HCT116 (cell line): ENCODE measurements at regions not wholly inside any gene's neighbourhood (a gene's known extent, or its start where the extent isn't known, plus 50 kb on each side); places are given as distances from the start of the nearest gene placed in this dataset.

Experiments used
- ATAC-seq: fragments of 200-7000 bp; cut with Tn5 transposase; 2 replicates; pipeline ENCODE4 v1.9.1; 2020; ENCODE audit warnings: mild to moderate bottlenecking, moderate library complexity
- BruUV-seq: library from RNA; stranded (reverse); fragments of 400-500 nt; replicated peaks from 2 replicates; lab custom pipeline; 2021; lab: Mats Ljungman, UMichigan
- CTCF ChIA-PET: fragments of 300-600 bp; sonication (Branson Sonifier 250); formaldehyde crosslinking; loops from one replicate; lab custom pipeline; 2021; ENCODE audit warnings: antibody characterized with exemption; lab: Charles Lee
- POLR2A ChIA-PET: fragments of 300-600, 350-600 bp; sonication (Branson Sonifier 250); formaldehyde crosslinking; loops from one replicate; lab custom pipeline; 2021; ENCODE audit warnings: antibody characterized with exemption; lab: Charles Lee
- RAD21 ChIA-PET, 2 experiments: fragments of 300-600 bp; sonication (Branson Sonifier 250); formaldehyde crosslinking; loops; one replicate each; lab custom pipeline; 2023; ENCODE audit warnings: low total read pairs in 2 of 2; ENCODE audit not compliant: uncharacterized antibody in 2 of 2, unreplicated experiment in 2 of 2, low non-redundant PET in 1 of 2; lab: Charles Lee
- DNase-seq: peaks from one replicate; pipeline ENCODE4 v3.0.0-alpha.2; 2010; ENCODE audit warnings: low read depth, low spot score
- H2AFZ ChIP-seq: fragments of 200-600 bp; shearing (Covaris generic), sonication (generic); 2 replicates; pipeline ENCODE4 v1.6.1; 2017; ENCODE audit warnings: low read depth, mixed run types, mixed read lengths, antibody characterized with exemption, low read length; ENCODE audit not compliant: poor library complexity, severe bottlenecking
- H3K27ac ChIP-seq: 2 replicates; pipeline ENCODE4 v1.5.1; 2012; ENCODE audit warnings: low read depth, low read length
- H3K27me3 ChIP-seq: fragments of 200-600 bp; sonication (generic); 2 replicates; pipeline ENCODE4 v1.6.1; 2016; ENCODE audit warnings: mixed run types, low read length, mixed read lengths; ENCODE audit not compliant: insufficient read depth
- H3K36me3 ChIP-seq, 2 experiments: fragments of 200-500 bp in 1 of 2; fragments of 200-600 bp in 1 of 2; sonication (Bioruptor generic) in 1 of 2; sonication (generic) in 1 of 2; 2 replicates each; pipeline versions ENCODE4 v1.5.1 to v1.6.1; 2014 to 2016; ENCODE audit warnings: low read length in 2 of 2, inconsistent platforms in 1 of 2, mixed read lengths in 1 of 2, mixed run types in 1 of 2; ENCODE audit not compliant: insufficient read depth in 2 of 2, control insufficient read depth in 1 of 2
- H3K4me1 ChIP-seq, 2 experiments: fragments of 200-600 bp in 1 of 2; sonication (generic) in 1 of 2; 2 replicates each; pipeline versions ENCODE4 v1.5.1 to v1.6.1; 2012 to 2017; ENCODE audit warnings: low read length in 2 of 2, inconsistent platforms in 1 of 2, mild to moderate bottlenecking in 1 of 2, mixed read lengths in 1 of 2, mixed run types in 1 of 2, moderate library complexity in 1 of 2; ENCODE audit not compliant: insufficient read depth in 2 of 2, control insufficient read depth in 1 of 2
- H3K4me2 ChIP-seq: fragments of 200-600 bp; sonication (generic); 2 replicates; pipeline ENCODE4 v1.6.1; 2017; ENCODE audit warnings: mixed run types, low read length, mixed read lengths
- H3K4me3 ChIP-seq, 2 experiments: fragments of 200-600 bp in 1 of 2; sonication (generic) in 1 of 2; replicated peaks in 1 of 2; 2 replicates each; pipeline ENCODE4 v1.5.1; 2011 to 2016; ENCODE audit warnings: low read length in 2 of 2, control low read depth in 1 of 2, low read depth in 1 of 2, mild to moderate bottlenecking in 1 of 2, mixed read lengths in 1 of 2, mixed run types in 1 of 2
- H3K79me2 ChIP-seq: fragments of 200-600 bp; sonication (generic); 2 replicates; pipeline ENCODE4 v1.6.1; 2017; ENCODE audit warnings: mild to moderate bottlenecking, mixed run types, low read length, moderate library complexity, mixed read lengths; ENCODE audit not compliant: insufficient read depth
- H3K9ac ChIP-seq: fragments of 200-600 bp; sonication (generic); 2 replicates; pipeline ENCODE4 v1.6.1; 2016; ENCODE audit warnings: low read length, mixed read lengths
- H3K9me2 ChIP-seq: fragments of 200-600 bp; sonication (generic), shearing (Covaris generic); 2 replicates; pipeline ENCODE4 v1.6.1; 2017; ENCODE audit warnings: mixed run types, mild to moderate bottlenecking, moderate library complexity; ENCODE audit not compliant: insufficient read depth
- H3K9me3 ChIP-seq, 2 experiments: fragments of 200-500 bp in 1 of 2; fragments of 200-600 bp in 1 of 2; sonication (Bioruptor generic) in 1 of 2; sonication (generic) in 1 of 2; 2 replicates each; pipeline ENCODE4 v1.6.1; 2014 to 2017; ENCODE audit warnings: low read length in 2 of 2, mixed read lengths in 2 of 2, inconsistent platforms in 1 of 2, low read depth in 1 of 2, mild to moderate bottlenecking in 1 of 2, mixed run types in 1 of 2, moderate library complexity in 1 of 2; ENCODE audit not compliant: control insufficient read depth in 1 of 2, insufficient read depth in 1 of 2
- H4K20me1 ChIP-seq: fragments of 200-600 bp; sonication (generic), shearing (Covaris generic); 2 replicates; pipeline ENCODE4 v1.6.1; 2017; ENCODE audit warnings: mixed run types, mild to moderate bottlenecking, moderate library complexity; ENCODE audit not compliant: insufficient read depth
- CBX3 ChIP-seq: IDR thresholded peaks from 2 replicates; pipeline ENCODE4 v1.6.1; 2012; ENCODE audit warnings: low read depth
- CEBPB ChIP-seq: IDR thresholded peaks from 2 replicates; pipeline ENCODE4 v1.6.1; 2012; ENCODE audit warnings: low read depth
- CTCF ChIP-seq, 3 experiments: fragments of 200-600 bp in 1 of 3; sonication (generic) in 1 of 3; IDR thresholded peaks in 2 of 3; conservative IDR thresholded peaks in 1 of 3; 2 replicates each; pipeline ENCODE4 v1.5.1; 2012 to 2017; ENCODE audit warnings: low read depth in 2 of 3, low read length in 2 of 3, antibody characterized with exemption in 1 of 3, borderline replicate concordance in 1 of 3, control low read depth in 1 of 3, mild to moderate bottlenecking in 1 of 3, mixed read lengths in 1 of 3, mixed run types in 1 of 3, moderate library complexity in 1 of 3; ENCODE audit not compliant: insufficient read depth in 1 of 3
- EGR1 ChIP-seq: IDR thresholded peaks from 2 replicates; pipeline ENCODE4 v1.6.1; 2012; ENCODE audit warnings: low read depth
- ELF1 ChIP-seq: IDR thresholded peaks from 2 replicates; pipeline ENCODE4 v1.6.1; 2012; ENCODE audit warnings: low read depth, borderline replicate concordance
- EZH2 ChIP-seq: fragments of 200-600 bp; sonication (generic); IDR thresholded peaks from 2 replicates; pipeline ENCODE4 v1.6.1; 2017; ENCODE audit warnings: antibody characterized with exemption, mixed run types
- FOSL1 ChIP-seq: IDR thresholded peaks from 2 replicates; pipeline ENCODE4 v1.6.1; 2012; ENCODE audit warnings: low read depth
- JUND ChIP-seq: IDR thresholded peaks from 2 replicates; pipeline ENCODE4 v1.6.1; 2012
- POLR2AphosphoS5 ChIP-seq: IDR thresholded peaks from 2 replicates; pipeline ENCODE4 v1.6.1; 2011; ENCODE audit warnings: mild to moderate bottlenecking, low read depth, low read length, moderate library complexity
- RAD21 ChIP-seq: IDR thresholded peaks from 2 replicates; pipeline ENCODE4 v1.6.1; 2012; ENCODE audit warnings: low read depth, mild to moderate bottlenecking
- SIN3A ChIP-seq: IDR thresholded peaks from 2 replicates; pipeline ENCODE4 v1.6.1; 2012; ENCODE audit warnings: low read depth
- SRF ChIP-seq: IDR thresholded peaks from 2 replicates; pipeline ENCODE4 v1.6.1; 2012; ENCODE audit warnings: low read depth
- TCF7L2 ChIP-seq: IDR thresholded peaks from 2 replicates; pipeline ENCODE4 v1.7.0; 2011; ENCODE audit warnings: borderline replicate concordance, inconsistent platforms; ENCODE audit not compliant: insufficient read depth, insufficient read length; ENCODE audit errors: extremely low read depth
- YY1 ChIP-seq: IDR thresholded peaks from 2 replicates; pipeline ENCODE4 v1.6.1; 2011; ENCODE audit warnings: low read length, low read depth, moderate library complexity, mild to moderate bottlenecking; ENCODE audit not compliant: insufficient replicate concordance; ENCODE audit errors: extremely low read depth
- ZBTB33 ChIP-seq: IDR thresholded peaks from 2 replicates; pipeline ENCODE4 v1.6.1; 2011; ENCODE audit warnings: mild to moderate bottlenecking, low read length, moderate library complexity; ENCODE audit not compliant: insufficient replicate concordance; ENCODE audit errors: extremely low read depth
- ZNF274 ChIP-seq: fragments of 200-500 bp; sonication (Bioruptor generic); IDR thresholded peaks from 2 replicates; pipeline ENCODE4 v1.6.1; 2014; ENCODE audit warnings: mild to moderate bottlenecking, low read depth, low read length, inconsistent platforms
- intact Hi-C: fragments of 100-400 bp; cut with micrococcal nuclease; formaldehyde crosslinking; loops from 2 replicates; pipeline ENCODE4 v1.10.0; 2022
- TF ChIP-seq, protein P1 (sequence below): IDR thresholded peaks from 2 replicates; pipeline ENCODE4 v1.6.1; 2012; ENCODE audit warnings: low read depth
- TF ChIP-seq, protein P2 (sequence below): IDR thresholded peaks from 2 replicates; pipeline ENCODE4 v1.6.1; 2012

DNA sequence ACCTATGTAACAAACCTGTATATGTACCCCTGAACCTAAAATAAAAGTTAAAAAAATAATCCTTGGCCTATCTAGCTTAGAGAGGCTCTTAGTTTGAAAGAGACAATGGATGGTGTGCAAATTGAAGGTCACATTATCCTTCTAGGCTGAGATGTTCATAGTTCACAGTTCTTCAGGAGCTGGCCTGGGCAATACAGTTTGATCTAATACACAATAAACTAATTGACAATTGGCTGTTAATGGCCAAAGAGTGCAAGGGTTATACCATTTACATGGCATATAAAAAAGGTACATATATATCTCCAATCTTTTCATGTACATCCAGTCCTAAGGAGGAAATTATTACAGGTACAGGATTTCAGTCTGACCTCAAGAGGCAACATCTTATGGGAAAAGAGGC is 117.4 kb upstream of the NEDD9 start (continued):
- TF ChIP-seq, protein P1, sequence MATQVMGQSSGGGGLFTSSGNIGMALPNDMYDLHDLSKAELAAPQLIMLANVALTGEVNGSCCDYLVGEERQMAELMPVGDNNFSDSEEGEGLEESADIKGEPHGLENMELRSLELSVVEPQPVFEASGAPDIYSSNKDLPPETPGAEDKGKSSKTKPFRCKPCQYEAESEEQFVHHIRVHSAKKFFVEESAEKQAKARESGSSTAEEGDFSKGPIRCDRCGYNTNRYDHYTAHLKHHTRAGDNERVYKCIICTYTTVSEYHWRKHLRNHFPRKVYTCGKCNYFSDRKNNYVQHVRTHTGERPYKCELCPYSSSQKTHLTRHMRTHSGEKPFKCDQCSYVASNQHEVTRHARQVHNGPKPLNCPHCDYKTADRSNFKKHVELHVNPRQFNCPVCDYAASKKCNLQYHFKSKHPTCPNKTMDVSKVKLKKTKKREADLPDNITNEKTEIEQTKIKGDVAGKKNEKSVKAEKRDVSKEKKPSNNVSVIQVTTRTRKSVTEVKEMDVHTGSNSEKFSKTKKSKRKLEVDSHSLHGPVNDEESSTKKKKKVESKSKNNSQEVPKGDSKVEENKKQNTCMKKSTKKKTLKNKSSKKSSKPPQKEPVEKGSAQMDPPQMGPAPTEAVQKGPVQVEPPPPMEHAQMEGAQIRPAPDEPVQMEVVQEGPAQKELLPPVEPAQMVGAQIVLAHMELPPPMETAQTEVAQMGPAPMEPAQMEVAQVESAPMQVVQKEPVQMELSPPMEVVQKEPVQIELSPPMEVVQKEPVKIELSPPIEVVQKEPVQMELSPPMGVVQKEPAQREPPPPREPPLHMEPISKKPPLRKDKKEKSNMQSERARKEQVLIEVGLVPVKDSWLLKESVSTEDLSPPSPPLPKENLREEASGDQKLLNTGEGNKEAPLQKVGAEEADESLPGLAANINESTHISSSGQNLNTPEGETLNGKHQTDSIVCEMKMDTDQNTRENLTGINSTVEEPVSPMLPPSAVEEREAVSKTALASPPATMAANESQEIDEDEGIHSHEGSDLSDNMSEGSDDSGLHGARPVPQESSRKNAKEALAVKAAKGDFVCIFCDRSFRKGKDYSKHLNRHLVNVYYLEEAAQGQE, result no peak
- no peak for TF ChIP-seq CBX3
- TF ChIP-seq FOSL1, result no peak
- TF ChIP-seq EGR1, result no peak
- no peak for TF ChIP-seq RAD21
- TF ChIP-seq EZH2, result no peak
- no peak for TF ChIP-seq YY1
- TF ChIP-seq, all 23 proteins: peak for 0

DNA sequence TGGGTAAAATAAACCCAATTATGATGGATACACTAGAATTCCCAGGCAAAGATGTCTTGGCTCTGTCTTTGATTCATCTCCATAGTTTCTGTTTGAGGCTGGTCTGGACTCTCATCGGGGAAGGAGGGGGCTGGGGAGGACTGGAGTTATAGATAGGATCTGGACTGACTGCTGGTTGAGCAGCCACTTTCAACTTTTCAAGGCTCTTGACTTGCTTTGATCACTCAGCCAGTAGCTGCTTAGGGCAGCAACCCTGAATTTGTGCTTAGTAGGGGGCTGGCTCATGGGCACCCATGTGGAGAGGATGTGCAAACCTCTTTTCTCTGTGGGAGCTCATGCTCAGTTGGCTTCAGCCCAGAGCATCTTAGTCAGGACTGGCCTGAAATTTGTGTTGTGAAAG is 114.0 kb upstream of the NEDD9 start:
- TF ChIP-seq ZBTB33 (no peak), TCF7L2 (no peak), CTCF (IDR thresholded peaks at IDR 0.05 in 2 of 3, conservative IDR thresholded peaks at IDR 0.05 in 1 of 3; ENCODE audit: borderline replicate concordance in 1 of 3, insufficient read depth in 1 of 3, low read depth in 2 of 3, low read length in 2 of 3) (no peak), SRF (no peak), YY1 (no peak), EGR1 (no peak), EZH2 (no peak), ELF1 (no peak), CEBPB (no peak), JUND (no peak), RAD21 (no peak), ZNF274 (no peak), SIN3A (no peak), POLR2AphosphoS5 (no peak)
- TF ChIP-seq, protein P2, sequence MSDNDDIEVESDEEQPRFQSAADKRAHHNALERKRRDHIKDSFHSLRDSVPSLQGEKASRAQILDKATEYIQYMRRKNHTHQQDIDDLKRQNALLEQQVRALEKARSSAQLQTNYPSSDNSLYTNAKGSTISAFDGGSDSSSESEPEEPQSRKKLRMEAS, result no peak
- TF ChIP-seq, all 23 proteins: peak for 0
- intact Hi-C loops, result no loop called here
- H3K4me2 ChIP-seq, result no peak overlapping the region
- H3K36me3 ChIP-seq, result no peaks in the 10 kb centered on the region
- BruUV-seq, result no TSS peak
- peaks cover 4 to 19% of the 10 kb centered on the region in 2 experiments for H3K4me1 ChIP-seq
- ChIA-PET POLR2A (no interaction called here), CTCF (no interaction called here), RAD21 (no interaction called here)
- H3K9ac ChIP-seq, result no peak overlapping the region
- H3K27me3 ChIP-seq, result no peaks in the 10 kb centered on the region
- H3K27ac ChIP-seq, result no peak overlapping the region
- H2AFZ ChIP-seq, result no peak overlapping the region
- no peaks in the 10 kb centered on the region for H3K79me2 ChIP-seq
- H3K4me3 ChIP-seq, result no peak overlapping the region
- no peak for ATAC-seq
- no peaks in the 10 kb centered on the region for H3K9me3 ChIP-seq
- H4K20me1 ChIP-seq, result no peaks in the 10 kb centered on the region
- no peak for DNase-seq
- no peaks in the 10 kb centered on the region for H3K9me2 ChIP-seq
